ENCODE measurements at regions not wholly inside any gene's neighbourhood (a gene's known extent, or its start where the extent isn't known, plus 50 kb on each side); places are given as distances from the start of the nearest gene placed in this dataset.
A peak's percentile ranks its signal among the peaks of the same experiment; 100 is the strongest.

DNA sequence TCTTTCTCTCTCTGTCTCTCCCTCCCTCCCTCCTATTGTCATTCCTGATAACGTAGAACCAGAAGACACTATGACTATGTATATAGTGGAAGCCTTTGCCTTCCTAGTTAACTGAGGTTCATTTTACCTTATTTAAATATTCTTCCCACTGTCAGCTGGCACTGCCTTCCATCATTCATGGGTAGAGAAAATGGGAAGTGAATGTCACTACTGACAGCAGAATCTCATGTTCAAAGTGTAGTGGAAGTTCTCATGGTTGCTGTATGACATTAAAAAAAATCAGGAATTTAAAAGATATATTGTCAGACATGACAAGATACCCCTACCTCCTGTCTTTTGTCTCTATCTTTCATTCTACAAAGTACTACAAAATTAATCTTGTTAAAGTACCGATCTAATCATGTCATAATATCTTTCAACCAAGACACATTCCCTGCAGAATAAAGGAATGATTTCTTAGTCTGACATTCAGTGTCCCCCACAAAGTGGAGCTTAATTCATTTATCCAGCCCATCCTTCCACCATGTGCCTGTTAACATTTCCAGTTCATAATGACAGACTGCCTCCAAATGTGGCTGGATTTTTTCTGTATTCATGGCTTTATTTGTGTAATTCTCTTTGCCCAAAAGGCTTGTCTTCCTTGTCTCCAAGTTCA is 250.1 kb upstream of the CDH20 start:
- no peak for DNase-seq (ENCODE audit: low read depth)

DNA sequence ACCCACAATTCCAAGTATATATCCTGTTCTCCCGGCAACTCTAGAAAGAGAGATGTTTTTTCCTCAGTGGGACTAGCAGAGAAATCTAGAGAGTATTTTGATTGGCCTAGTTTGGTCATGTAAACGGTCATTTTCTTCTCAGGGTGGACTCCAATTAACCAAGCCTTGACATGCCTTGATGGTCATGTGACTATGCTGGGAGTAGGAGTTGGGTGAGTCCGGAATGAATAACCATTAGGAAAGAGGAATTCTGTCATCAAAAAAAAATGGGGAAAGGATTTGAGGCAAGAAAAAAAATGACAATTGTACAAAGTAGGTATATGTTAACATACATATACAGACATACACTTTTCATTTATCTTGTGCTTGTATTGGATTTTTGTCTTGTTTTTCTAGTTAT is 248.2 kb upstream of the CDH20 start:
- no peak for DNase-seq (ENCODE audit: low read depth)

DNA sequence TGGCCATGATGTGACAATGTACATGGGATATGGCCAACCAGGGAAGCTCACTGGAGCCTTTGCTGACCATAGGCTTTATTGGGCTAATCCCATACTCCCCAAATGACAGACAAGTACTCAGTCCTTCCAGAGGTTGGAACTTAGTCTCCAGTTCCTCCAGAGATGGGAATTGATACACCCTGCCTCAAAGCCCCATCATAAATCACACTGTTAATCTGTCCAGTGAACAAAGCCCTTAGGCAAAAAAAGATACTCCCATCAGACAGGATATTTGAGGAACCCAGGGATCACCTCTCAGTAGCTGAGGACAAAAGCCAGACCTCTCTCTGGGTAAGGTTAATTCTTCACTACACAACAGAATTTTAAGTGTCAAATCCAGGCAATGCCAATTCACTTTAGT is 247.5 kb upstream of the CDH20 start:
- no peak for DNase-seq (ENCODE audit: low read depth)

DNA sequence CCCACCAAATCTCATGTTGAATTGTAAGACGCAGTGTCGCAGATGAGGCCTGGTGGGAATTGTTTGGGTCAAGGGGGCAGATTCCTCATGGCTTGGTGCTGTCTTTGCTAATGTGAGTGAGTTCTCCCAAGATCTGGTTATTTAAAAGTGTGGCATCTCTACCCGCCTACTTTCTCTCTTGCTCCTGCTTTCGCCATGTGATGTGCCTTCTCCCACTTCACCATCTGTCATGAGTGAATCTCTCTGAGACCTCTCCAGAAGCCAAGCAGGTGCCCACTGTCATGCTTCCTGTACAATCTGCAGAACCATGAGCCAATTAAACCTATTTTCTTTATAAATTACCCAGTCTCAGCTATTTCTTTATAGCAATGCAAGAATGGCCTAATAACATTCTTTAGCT is 246.6 kb upstream of the CDH20 start:
- no peak for DNase-seq (ENCODE audit: low read depth)

DNA sequence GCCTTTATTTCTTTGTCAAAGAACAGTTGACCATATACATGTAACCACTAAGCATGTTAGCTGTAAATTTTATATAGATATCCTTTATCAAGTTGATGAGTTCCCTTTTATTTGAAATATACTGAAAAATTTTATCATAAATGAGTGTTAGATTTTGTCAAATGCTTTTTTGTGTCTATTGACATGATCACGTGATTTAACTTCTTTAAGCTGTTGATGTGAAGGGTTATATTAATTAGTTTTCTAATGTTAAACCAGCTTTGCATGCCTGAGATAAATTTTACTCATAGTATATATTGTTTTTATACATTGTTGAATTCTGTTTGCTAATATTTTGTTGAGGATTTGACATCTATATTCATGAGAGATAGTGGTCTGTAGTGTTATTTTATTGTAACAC is 241.9 kb upstream of the CDH20 start:
- DNase-seq (ENCODE audit: low read depth) = no peak

DNA sequence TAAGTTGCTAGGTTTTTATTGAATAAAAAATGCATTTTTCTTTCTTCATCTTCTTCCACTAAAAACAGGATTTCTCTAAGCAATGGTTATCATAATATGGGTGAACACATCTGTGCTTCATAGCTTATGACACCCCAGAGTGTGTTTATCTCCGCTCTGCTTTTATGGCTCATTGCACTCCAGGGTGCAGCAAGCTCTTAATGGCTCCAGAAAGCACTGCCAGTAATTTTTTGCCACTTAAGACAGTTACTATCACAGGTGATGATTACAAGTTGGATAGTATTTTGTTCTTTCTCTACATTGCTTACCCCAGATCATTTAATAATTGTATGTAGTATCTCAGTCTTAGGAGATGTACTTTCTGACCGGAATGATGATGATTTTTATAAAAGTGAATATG is 239.3 kb upstream of the CDH20 start:
- DNase-seq (ENCODE audit: low read depth) = no peak

DNA sequence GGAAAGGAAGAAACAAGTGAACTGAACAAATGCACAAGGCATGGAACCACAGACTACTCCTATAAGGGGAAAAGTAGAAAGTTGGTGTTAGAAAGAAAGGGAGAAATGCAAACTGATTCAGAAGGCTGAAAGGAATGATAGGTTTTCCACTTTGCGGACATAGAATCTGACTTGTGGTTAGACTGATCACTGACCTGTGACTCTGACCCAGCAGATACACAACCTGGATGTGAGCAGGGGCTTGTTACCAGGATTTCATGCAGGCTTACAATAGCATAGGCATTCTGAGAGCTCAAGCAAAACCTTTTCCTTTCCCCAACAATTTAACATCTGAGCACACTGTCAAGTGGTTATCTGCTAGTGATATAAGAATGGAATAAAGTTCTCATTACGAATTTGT is 237.0 kb upstream of the CDH20 start:
- DNase-seq (ENCODE audit: low read depth) = peak; percentile 54

DNA sequence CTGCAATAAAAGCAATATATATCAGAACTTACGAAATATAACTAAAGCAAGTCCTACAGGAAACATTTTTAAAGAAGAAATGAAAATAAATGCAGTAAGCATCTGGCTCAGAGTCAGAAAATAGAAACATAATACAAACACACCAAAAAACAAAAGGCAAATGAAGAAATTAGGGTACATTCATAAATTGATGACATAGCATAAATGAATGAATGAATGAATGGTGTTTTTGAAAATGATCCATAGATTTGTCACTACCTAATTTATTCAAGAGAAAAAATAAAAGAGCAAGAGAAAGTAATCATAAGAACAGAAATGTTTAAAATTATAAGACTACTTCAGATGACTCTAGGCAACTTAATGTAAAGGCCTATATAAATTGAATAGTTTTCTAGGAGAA is 226.1 kb upstream of the CDH20 start:
- DNase-seq (ENCODE audit: low read depth) = no peak

DNA sequence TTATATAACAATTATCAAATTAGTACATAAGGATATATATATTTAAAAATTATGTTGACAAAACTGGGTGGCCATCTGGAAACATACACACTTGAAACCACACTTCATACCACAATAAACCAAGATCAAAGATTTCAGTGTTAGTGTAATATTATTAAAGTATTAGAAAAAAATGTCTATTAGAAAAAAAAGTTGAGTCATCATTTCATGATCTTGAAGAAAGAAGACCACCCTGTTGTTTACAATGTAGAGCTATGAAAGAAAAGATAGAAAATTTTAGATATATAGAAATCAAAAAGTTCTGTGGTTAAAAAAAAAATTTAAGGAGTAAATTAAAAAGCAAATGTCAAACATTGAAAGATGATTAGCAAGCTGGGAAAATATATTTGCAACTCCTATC is 224.5 kb upstream of the CDH20 start:
- DNase-seq (ENCODE audit: low read depth) = no peak

DNA sequence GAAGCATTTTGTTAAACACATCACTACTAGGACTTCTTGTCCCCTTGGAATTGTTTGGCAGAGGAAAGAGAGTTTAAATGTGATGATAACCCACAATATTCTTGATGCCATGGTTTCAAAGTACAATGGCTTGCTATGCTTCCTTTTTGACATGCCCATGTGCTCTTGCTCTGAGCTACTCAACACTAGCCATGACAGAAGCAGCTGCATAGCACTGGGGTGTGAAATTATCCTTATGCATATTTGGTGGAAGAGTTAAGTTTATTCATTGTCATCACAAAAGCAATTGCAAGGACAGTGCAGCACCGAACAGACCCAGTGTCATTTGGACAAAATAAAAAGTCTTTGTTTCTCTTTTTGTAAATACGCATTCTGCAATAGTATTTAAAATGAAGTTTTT is 209.9 kb upstream of the CDH20 start:
- no peak for DNase-seq (ENCODE audit: low read depth)

DNA sequence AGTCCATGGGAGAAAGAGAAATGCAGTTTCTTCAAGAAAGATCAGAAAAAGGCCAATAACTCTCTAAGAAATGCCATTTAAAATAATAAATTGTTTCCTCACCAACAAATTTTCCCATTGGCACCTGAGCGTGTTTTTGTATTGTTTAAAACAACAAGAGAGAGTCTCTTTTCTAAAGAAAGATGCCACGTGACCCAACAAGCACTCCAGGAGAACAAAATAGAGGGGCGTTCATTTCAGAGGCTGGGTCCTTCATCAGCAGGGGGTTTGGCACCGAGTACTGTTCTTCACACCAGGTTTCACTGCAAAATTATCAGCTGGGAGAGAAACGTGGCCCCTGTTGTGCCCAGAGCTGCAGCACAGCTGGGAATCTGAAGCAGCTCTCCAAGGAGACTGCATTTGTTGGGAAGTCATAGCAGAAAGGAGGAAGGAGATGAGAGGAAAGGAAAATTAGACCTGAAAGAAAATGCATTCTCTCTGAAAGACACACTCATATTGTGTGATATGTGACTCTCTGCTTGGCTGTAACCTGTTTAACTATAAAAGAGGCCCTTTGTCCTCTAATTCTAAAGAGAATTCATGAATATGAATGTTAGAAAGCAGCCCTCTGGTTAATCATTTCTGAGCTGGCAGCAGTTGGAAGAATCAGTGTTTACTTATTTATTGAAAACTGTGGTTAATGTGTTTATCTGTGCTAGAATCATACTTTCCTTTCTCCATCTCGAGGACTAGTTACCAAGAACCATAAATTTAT is 205.3 kb upstream of the CDH20 start:
- peak; percentile 50 for DNase-seq (ENCODE audit: low read depth)

DNA sequence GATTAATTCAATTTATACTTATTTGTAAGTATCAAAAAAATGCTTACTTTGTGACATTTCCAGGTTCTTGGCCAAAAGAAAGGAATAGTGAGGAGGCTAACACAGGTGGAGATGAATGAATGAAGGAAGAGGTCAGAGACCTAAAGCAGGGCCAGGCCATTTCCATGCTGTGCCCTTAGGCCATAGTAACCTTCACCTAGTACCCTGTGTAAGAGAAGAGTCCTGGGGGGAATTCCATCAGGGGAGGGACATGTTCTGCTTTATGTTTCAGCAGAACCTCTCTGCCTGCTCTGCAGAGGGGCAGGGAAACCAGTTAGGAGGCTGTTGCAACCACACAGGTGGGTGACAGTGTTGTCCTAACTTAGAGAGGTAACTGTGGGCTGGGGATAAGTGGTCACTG is 204.2 kb upstream of the CDH20 start:
- peak; percentile 2 for DNase-seq (ENCODE audit: low read depth)

DNA sequence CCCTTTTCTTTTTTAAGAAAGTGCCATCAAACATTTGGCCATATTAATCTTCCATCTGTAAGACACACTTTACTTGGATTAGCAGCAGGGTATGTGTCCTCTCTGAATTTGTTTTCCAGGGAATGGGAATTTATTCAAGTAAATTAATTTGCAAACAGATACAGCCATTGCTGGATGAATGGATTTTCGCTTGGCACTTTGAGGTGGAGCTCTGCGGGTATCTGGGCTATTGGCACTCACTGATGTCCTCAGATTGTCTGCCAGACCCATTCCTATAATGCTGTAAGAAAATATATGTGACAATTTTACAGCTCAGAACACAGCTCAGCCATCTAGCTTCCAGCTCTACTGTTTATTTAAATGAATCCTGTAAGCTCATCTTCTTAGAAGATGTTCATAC is 201.2 kb upstream of the CDH20 start:
- DNase-seq (ENCODE audit: low read depth) = no peak

DNA sequence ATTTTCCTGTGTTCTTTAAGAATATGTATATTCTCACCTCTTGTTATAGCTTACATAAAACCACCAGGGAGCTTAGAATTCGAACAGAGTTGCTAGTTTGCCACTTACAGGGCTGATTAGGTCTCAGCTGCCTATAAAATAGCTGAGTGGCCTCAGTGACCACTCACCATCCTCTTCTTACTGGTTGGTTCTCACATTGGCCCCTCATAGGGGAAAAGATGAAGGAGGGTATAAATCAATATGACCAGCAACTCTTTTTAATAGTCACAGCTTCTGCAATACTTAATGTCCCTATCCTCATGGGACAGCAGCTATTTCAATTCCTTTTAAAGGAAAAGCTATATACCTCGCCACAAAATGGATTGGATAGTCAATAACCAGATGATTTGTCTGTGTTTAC is 199.4 kb upstream of the CDH20 start:
- DNase-seq (ENCODE audit: low read depth) = no peak

DNA sequence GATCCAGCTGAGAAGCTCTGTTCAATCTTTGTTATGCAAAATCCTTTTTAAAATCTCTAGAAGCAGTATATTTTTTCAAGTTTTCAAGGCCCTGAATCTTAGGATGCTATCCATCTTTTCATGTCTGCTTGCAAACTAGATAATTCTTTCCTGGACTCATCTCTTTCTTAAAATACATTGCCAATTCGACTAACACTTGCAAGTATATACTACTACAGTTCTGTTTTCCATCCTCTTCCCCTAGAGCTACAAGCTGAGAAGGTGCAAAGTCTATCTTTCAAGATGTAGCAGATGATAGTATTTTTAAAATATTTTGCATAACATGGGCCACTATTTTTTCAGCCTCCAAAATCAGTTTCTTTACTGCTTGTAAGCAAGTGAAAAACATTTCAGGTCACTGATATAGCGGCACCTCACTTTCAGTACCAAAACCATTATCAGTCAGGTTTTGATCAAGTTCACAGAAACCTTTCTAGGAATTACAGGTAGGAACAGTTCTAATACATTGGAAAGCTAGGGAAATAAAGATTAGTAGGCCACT is 196.4 kb upstream of the CDH20 start:
- DNase-seq (ENCODE audit: low read depth) = no peak

DNA sequence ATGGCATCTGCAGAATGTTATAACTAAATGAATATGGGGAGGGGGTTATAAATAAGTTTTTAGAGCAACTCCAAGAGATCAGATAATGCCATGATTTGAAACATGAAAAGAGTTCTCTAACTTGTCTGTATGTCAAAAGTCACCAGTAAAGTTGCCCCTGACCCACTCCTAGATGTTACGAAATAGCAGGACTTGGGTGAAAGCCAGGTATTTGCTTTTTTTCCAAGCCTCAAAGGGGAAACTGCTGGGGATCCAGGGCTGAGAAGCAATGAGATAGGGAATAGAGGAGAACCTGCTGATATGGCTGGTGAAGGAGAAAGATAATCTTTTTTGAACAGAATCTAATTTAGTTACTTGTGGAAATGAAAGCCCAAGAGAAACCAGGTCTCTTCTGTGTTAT is 191.5 kb upstream of the CDH20 start:
- DNase-seq (ENCODE audit: low read depth) = no peak

DNA sequence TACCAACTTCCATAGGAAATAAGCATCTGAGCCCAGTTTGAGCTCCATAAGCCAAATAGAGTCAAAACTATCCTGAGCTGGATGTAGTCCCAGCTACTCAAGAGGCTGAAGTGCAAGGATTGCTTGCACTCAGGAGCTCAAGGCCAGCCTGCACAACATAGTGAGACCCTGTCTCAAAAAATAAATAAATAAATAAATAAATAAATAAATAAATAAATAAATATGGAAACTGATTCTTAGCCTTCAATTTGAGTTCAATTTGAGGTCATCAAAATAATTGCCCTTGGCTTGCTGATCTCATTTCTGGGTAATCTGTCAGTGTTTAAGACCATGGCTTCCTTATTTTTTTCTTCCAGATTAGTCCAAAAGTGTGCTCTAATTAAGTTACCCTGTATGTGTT is 184.9 kb upstream of the CDH20 start:
- no peak for DNase-seq (ENCODE audit: low read depth)

DNA sequence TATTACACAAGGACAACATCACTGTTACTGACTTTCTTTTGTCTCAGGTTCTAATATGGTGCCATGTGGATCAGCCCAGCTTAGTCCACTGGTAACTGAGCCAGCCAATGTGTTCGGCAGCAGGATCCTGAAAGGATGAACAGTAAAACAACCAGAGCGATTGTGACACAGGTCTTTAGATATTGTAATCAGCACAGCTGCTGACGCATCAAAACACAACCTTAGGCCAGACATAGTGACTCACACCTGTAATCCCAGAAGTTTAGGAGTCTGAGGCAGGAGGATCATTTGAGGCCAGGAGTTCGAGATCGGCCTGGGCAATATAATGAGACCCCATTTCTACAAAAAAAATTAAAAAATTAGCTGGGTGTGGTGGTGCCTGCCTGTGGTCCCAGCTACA is 183.4 kb upstream of the CDH20 start:
- DNase-seq (ENCODE audit: low read depth) = no peak

DNA sequence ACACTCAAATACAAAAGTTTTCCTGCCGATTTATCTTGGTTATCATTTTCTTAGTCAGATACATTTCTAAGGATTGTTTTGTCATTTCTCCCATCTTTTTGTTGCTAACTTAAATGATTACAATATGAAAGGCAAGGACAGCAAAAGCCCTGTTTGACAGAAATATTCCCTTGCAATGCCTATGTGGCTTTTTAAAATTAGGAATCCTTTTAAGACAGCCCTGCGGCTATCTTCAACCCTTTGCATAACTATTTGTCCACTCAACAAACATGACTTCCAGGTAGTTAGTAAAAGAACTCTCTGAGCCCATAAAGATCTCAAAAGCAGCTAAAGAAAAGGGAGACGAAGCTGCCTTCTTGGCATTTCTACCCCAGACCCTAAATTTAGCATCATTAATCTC is 179.7 kb upstream of the CDH20 start:
- no peak for DNase-seq (ENCODE audit: low read depth)

DNA sequence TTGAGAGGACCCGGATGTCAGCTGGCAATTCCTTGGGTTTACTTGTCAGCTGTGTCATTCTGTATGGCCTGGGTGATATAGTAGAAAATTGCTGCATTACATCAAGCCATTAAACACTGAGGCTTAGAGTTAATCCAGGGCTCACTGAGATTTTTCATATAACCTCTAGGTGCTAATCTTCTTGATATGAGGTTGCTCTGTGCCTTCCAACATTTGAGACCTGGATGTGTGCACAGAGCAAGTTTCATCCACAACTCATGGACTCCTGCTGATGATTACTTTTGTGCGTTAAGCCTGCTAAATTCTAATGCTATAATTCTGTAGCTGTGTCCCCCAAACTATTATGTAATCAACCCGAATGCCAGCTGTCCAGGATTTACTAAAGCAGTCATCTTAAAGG is 178.4 kb upstream of the CDH20 start:
- DNase-seq (ENCODE audit: low read depth) = no peak

DNA sequence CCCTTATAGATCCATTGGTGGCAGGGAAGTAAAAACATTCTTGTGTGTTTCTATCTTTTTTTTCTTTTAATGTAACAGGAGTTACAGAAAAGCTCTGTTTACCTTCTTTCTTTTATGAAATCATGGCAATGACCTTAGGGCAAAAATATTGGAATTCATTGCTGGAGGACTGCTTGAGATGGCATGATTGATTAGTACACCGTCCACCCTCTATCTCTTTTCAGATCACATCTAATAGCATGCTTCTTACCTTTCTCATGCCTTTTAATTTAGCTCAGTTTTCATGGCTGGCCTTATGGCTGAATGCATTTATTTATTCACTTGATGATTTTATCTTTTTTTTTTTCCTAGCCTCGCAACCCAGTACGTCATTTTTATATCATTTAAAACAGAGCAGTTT is 177.6 kb upstream of the CDH20 start:
- no peak for DNase-seq (ENCODE audit: low read depth)

DNA sequence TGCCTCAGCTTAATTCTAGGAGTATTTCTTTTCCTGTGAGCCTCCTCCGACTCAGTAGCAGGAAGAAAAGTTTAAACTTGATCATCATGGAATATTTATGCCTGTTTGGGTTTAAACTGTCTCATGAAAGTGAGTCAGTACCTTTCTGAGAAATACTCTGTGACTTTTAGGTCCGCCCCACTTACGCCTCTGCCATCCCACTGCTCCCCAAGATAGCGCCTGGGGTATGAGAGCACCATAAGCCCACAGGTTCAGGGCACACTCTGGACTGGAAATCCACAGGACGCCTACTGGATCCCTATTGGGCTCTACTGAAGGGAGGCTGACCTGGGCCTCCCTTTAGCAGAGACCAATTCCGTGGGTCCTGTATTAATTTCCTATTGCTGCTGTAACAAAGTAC is 175.8 kb upstream of the CDH20 start:
- DNase-seq (ENCODE audit: low read depth) = no peak

DNA sequence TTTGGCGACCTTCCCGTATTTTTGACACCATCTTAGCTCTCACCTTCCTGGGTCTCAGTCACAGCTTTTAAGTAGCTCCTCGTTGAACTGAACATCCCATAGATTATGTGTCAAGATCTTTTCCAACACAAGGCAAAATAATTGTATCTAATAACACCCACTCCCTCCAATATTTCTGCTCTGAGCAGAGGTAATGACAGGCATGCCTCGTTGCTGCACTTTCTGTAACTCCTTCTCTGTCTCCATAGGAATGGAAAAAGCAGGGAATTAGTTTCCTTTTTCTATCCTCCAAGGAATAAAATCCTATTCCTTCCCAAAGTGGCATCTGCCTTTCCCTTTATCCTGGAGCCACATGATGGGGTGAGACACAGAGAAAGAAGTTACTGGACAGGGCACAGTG is 174.0 kb upstream of the CDH20 start:
- no peak for DNase-seq (ENCODE audit: low read depth)

DNA sequence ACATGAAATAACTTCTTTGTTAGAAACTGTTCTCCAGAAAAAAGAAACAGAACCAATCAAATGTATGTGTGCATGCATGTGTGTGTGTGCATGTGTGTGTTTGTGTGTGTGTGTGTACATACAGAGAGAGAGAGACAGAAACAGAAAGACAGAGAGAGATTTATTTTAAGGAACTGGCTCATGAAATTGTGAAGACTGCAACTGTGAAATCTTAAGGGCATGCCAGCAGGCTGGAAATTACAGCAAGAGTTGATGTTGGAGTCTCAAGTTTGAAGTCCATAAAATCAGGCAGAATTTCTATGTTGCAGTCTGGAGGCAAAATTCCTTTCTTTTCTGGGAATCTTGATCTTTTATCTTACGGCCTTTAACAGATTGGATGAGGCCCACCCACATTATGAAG is 168.9 kb upstream of the CDH20 start:
- DNase-seq (ENCODE audit: low read depth) = no peak

Data from renal cortical epithelial cell (primary cell).